ENCODE measurements at regions not wholly inside any gene's neighbourhood (a gene's known extent, or its start where the extent isn't known, plus 50 kb on each side); places are given as distances from the start of the nearest gene placed in this dataset.

- Histone ChIP-seq H3K4me2 (no peak overlapping the region), H3K4me1 (ENCODE audit: low read depth, poor library complexity, severe bottlenecking) (peaks cover 12% of the 10 kb centered on the region), H3K27ac (no peak overlapping the region), H2AFZ (ENCODE audit: low read depth) (no peak overlapping the region), H3K27me3 (ENCODE audit: insufficient read depth, low read depth) (no peaks in the 10 kb centered on the region), H4K20me1 (ENCODE audit: insufficient read depth) (no peaks in the 10 kb centered on the region), H3K36me3 (ENCODE audit: insufficient read depth) (no peaks in the 10 kb centered on the region), H3K9ac (no peak overlapping the region), H3K4me3 (IDR thresholded peaks at IDR 0.05; ENCODE audit: insufficient read depth, low read depth, low read length) (no peak overlapping the region), H3K79me2 (ENCODE audit: insufficient read depth, low read depth) (no peaks in the 10 kb centered on the region)
- no peak for TF ChIP-seq CTCF (conservative IDR thresholded peaks at IDR 0.05; ENCODE audit: low read depth, low read length)
These were observed 423.8 kb downstream of the TMEM161B start for GRCh38 chr5:87844866-87845265.

GRCh38 chr5:87844449-87844848 lies 424.2 kb downstream of the TMEM161B start:
- no peaks in the 10 kb centered on the region for H3K27me3 ChIP-seq (ENCODE audit: insufficient read depth, low read depth)
- H3K4me2 ChIP-seq: no peak overlapping the region
- no peak overlapping the region for H3K4me3 ChIP-seq (IDR thresholded peaks at IDR 0.05; ENCODE audit: insufficient read depth, low read depth, low read length)
- H2AFZ ChIP-seq (ENCODE audit: low read depth): no peak overlapping the region
- TF ChIP-seq CTCF (conservative IDR thresholded peaks at IDR 0.05; ENCODE audit: low read depth, low read length): no peak
- no peaks in the 10 kb centered on the region for H4K20me1 ChIP-seq (ENCODE audit: insufficient read depth)
- H3K4me1 ChIP-seq (ENCODE audit: low read depth, poor library complexity, severe bottlenecking): peaks cover 8% of the 10 kb centered on the region
- no peak overlapping the region for H3K9ac ChIP-seq
- H3K27ac ChIP-seq: no peak overlapping the region
- H3K36me3 ChIP-seq (ENCODE audit: insufficient read depth): no peaks in the 10 kb centered on the region
- no peaks in the 10 kb centered on the region for H3K79me2 ChIP-seq (ENCODE audit: insufficient read depth, low read depth)

GRCh38 chr5:87836696-87837095 lies 424.0 kb upstream of the CCNH start:
- Histone ChIP-seq H2AFZ (ENCODE audit: low read depth) (no peak overlapping the region), H3K4me3 (IDR thresholded peaks at IDR 0.05; ENCODE audit: insufficient read depth, low read depth, low read length) (no peak overlapping the region), H3K79me2 (ENCODE audit: insufficient read depth, low read depth) (no peaks in the 10 kb centered on the region), H3K9ac (no peak overlapping the region), H3K27ac (no peak overlapping the region), H3K4me1 (ENCODE audit: low read depth, poor library complexity, severe bottlenecking) (no peaks in the 10 kb centered on the region), H3K4me2 (no peak overlapping the region), H3K36me3 (ENCODE audit: insufficient read depth) (no peaks in the 10 kb centered on the region), H3K27me3 (ENCODE audit: insufficient read depth, low read depth) (no peaks in the 10 kb centered on the region), H4K20me1 (ENCODE audit: insufficient read depth) (no peaks in the 10 kb centered on the region)
- TF ChIP-seq CTCF (conservative IDR thresholded peaks at IDR 0.05; ENCODE audit: low read depth, low read length): no peak

GRCh38 chr5:87831499-87831898 lies 418.8 kb upstream of the CCNH start:
- Histone ChIP-seq H4K20me1 (ENCODE audit: insufficient read depth) (no peaks in the 10 kb centered on the region), H3K27ac (no peak overlapping the region), H3K36me3 (ENCODE audit: insufficient read depth) (no peaks in the 10 kb centered on the region), H2AFZ (ENCODE audit: low read depth) (no peak overlapping the region), H3K9ac (no peak overlapping the region), H3K4me2 (no peak overlapping the region), H3K4me1 (ENCODE audit: low read depth, poor library complexity, severe bottlenecking) (no peaks in the 10 kb centered on the region), H3K27me3 (ENCODE audit: insufficient read depth, low read depth) (no peaks in the 10 kb centered on the region), H3K79me2 (ENCODE audit: insufficient read depth, low read depth) (no peaks in the 10 kb centered on the region), H3K4me3 (IDR thresholded peaks at IDR 0.05; ENCODE audit: insufficient read depth, low read depth, low read length) (no peak overlapping the region)
- no peak for TF ChIP-seq CTCF (conservative IDR thresholded peaks at IDR 0.05; ENCODE audit: low read depth, low read length)

GRCh38 chr5:87829217-87829551 lies 416.5 kb upstream of the CCNH start:
- no peak for TF ChIP-seq CTCF (conservative IDR thresholded peaks at IDR 0.05; ENCODE audit: low read depth, low read length)
- no peaks in the 10 kb centered on the region for H3K4me1 ChIP-seq (ENCODE audit: low read depth, poor library complexity, severe bottlenecking)

More at GRCh38 chr5:87829217-87829551, 416.5 kb upstream of the CCNH start:
- H3K9ac ChIP-seq: no peak overlapping the region
- no peak overlapping the region for H3K27ac ChIP-seq
- no peak overlapping the region for H3K4me3 ChIP-seq (IDR thresholded peaks at IDR 0.05; ENCODE audit: insufficient read depth, low read depth, low read length)
- no peak overlapping the region for H3K4me2 ChIP-seq
- H3K36me3 ChIP-seq (ENCODE audit: insufficient read depth): no peaks in the 10 kb centered on the region
- no peaks in the 10 kb centered on the region for H3K27me3 ChIP-seq (ENCODE audit: insufficient read depth, low read depth)
- H3K79me2 ChIP-seq (ENCODE audit: insufficient read depth, low read depth): no peaks in the 10 kb centered on the region
- H2AFZ ChIP-seq (ENCODE audit: low read depth): no peak overlapping the region
- no peaks in the 10 kb centered on the region for H4K20me1 ChIP-seq (ENCODE audit: insufficient read depth)
